GM19324 (cell line): ENCODE measurements at regions not wholly inside any gene's neighbourhood (a gene's known extent, or its start where the extent isn't known, plus 50 kb on each side); places are given as distances from the start of the nearest gene placed in this dataset.

Experiments
- ATAC-seq: cut with Tn5 transposase; IDR thresholded peaks from one replicate; pipeline ENCODE4 v1.9.1; 2021; ENCODE audit warnings: mild to moderate bottlenecking, moderate library complexity; ENCODE audit not compliant: unreplicated experiment, low FRiP score

GRCh38 chr10:29131952-29132547 is 156.8 kb upstream of the LYZL1 start:
- no peak for ATAC-seq

GRCh38 chr10:29132551-29133111 is 156.2 kb upstream of the LYZL1 start:
- ATAC-seq = no peak

GRCh38 chr10:29135337-29135736 is 153.5 kb upstream of the LYZL1 start:
- ATAC-seq = no peak

- no peak for ATAC-seq
These were observed 152.5 kb upstream of the LYZL1 start for GRCh38 chr10:29136411-29136810.

- ATAC-seq = no peak
These were observed 148.7 kb upstream of the LYZL1 start for GRCh38 chr10:29140151-29140550.

- no peak for ATAC-seq
These were observed 147.9 kb upstream of the LYZL1 start for GRCh38 chr10:29140991-29141390.

GRCh38 chr10:29141761-29142160 is 147.1 kb upstream of the LYZL1 start:
- ATAC-seq = no peak

GRCh38 chr10:29142516-29143314 is 146.2 kb upstream of the LYZL1 start:
- no peak for ATAC-seq

GRCh38 chr10:29144126-29144525 is 144.7 kb upstream of the LYZL1 start:
- no peak for ATAC-seq

GRCh38 chr10:29146311-29147100 is 142.4 kb upstream of the LYZL1 start:
- ATAC-seq = no peak

GRCh38 chr10:29150010-29150409 is 138.9 kb upstream of the LYZL1 start:
- no peak for ATAC-seq

- ATAC-seq = no peak
These were observed 137.9 kb upstream of the LYZL1 start for GRCh38 chr10:29151005-29151404.

- no peak for ATAC-seq
These were observed 131.5 kb upstream of the LYZL1 start for GRCh38 chr10:29157321-29157720.

GRCh38 chr10:29158066-29158465 is 130.8 kb upstream of the LYZL1 start:
- ATAC-seq = no peak

GRCh38 chr10:29160150-29160617 is 128.7 kb upstream of the LYZL1 start:
- no peak for ATAC-seq

- ATAC-seq = no peak
These were observed 125.1 kb upstream of the LYZL1 start for GRCh38 chr10:29163746-29164145.

GRCh38 chr10:29166713-29167112 is 122.2 kb upstream of the LYZL1 start:
- no peak for ATAC-seq

GRCh38 chr10:29169021-29169420 is 119.8 kb upstream of the LYZL1 start:
- no peak for ATAC-seq

- no peak for ATAC-seq
These were observed 117.2 kb upstream of the LYZL1 start for GRCh38 chr10:29171717-29172116.

- ATAC-seq = no peak
These were observed 114.5 kb upstream of the LYZL1 start for GRCh38 chr10:29174389-29174788.
